ENCODE measurements at regions not wholly inside any gene's neighbourhood (a gene's known extent, or its start where the extent isn't known, plus 50 kb on each side); places are given as distances from the start of the nearest gene placed in this dataset.

- no peak for DNase-seq (ENCODE audit: low read depth in 2 of 2)
These were observed 128.2 kb downstream of the CPEB2 start for GRCh38 chr4:15130441-15130840.

- no peak for DNase-seq (ENCODE audit: low read depth in 2 of 2)
These were observed 129.3 kb downstream of the CPEB2 start for GRCh38 chr4:15131551-15131950.

- no peak for DNase-seq (ENCODE audit: low read depth in 2 of 2)
These were observed 130.5 kb downstream of the CPEB2 start for GRCh38 chr4:15132739-15133138.

GRCh38 chr4:15139599-15139998 is 137.3 kb downstream of the CPEB2 start:
- no peak for DNase-seq (ENCODE audit: low read depth in 2 of 2)

GRCh38 chr4:15142201-15142600 is 139.9 kb downstream of the CPEB2 start:
- no peak for DNase-seq (ENCODE audit: low read depth in 2 of 2)

GRCh38 chr4:15143551-15143950 is 141.3 kb downstream of the CPEB2 start:
- DNase-seq (ENCODE audit: low read depth in 2 of 2), result no peak

GRCh38 chr4:15144249-15144966 is 142.1 kb downstream of the CPEB2 start:
- DNase-seq (ENCODE audit: low read depth in 2 of 2), result no peak

GRCh38 chr4:15144967-15145295 is 142.7 kb downstream of the CPEB2 start:
- no peak for DNase-seq (ENCODE audit: low read depth in 2 of 2)

- no peak for DNase-seq (ENCODE audit: low read depth in 2 of 2)
These were observed 143.4 kb downstream of the CPEB2 start for GRCh38 chr4:15145709-15146108.

GRCh38 chr4:15147714-15148113 is 145.4 kb downstream of the CPEB2 start:
- no peak for DNase-seq (ENCODE audit: low read depth in 2 of 2)

- DNase-seq (ENCODE audit: low read depth in 2 of 2), result no peak
These were observed 145.9 kb downstream of the CPEB2 start for GRCh38 chr4:15148199-15148598.

- DNase-seq (ENCODE audit: low read depth in 2 of 2), result no peak
These were observed 146.4 kb downstream of the CPEB2 start for GRCh38 chr4:15148691-15149090.

- no peak for DNase-seq (ENCODE audit: low read depth in 2 of 2)
These were observed 147.1 kb downstream of the CPEB2 start for GRCh38 chr4:15149234-15149838.

- no peak for DNase-seq (ENCODE audit: low read depth in 2 of 2)
These were observed 147.7 kb downstream of the CPEB2 start for GRCh38 chr4:15149839-15150592.

GRCh38 chr4:15150631-15151030 is 148.3 kb downstream of the CPEB2 start:
- no peak for DNase-seq (ENCODE audit: low read depth in 2 of 2)

GRCh38 chr4:15151033-15151432 is 148.8 kb downstream of the CPEB2 start:
- DNase-seq (ENCODE audit: low read depth in 2 of 2), result no peak

GRCh38 chr4:15153662-15154061 is 151.4 kb downstream of the CPEB2 start:
- DNase-seq (ENCODE audit: low read depth in 2 of 2), result no peak

GRCh38 chr4:15158406-15159091 is 156.3 kb downstream of the CPEB2 start:
- no peak for DNase-seq (ENCODE audit: low read depth in 2 of 2)

GRCh38 chr4:15159477-15160019 is 157.3 kb downstream of the CPEB2 start:
- DNase-seq (ENCODE audit: low read depth in 2 of 2), result no peak

- no peak for DNase-seq (ENCODE audit: low read depth in 2 of 2)
These were observed 159.2 kb downstream of the CPEB2 start for GRCh38 chr4:15161439-15161838.

GRCh38 chr4:15162046-15162445 is 159.8 kb downstream of the CPEB2 start:
- DNase-seq (ENCODE audit: low read depth in 2 of 2), result no peak
